ENCODE measurements at regions not wholly inside any gene's neighbourhood (a gene's known extent, or its start where the extent isn't known, plus 50 kb on each side); places are given as distances from the start of the nearest gene placed in this dataset.

GRCh38 chr18:43744960-43745745 lies 467.9 kb upstream of the SYT4 start (continued):
- TF ChIP-seq ETV6 (CRISPR knock-in tag; IDR thresholded peaks at IDR 0.05) = no peak
- no peak for TF ChIP-seq ZNF263 (CRISPR knock-in tag; IDR thresholded peaks at IDR 0.05; ENCODE audit: low read depth)

GRCh38 chr18:43751203-43751602 lies 473.9 kb upstream of the SYT4 start:
- ChIA-PET CTCF (no interaction called here), POLR2A (no interaction called here)
- Mint-ChIP-seq H3K27me3 (ENCODE audit: low read depth) (no peaks in the 10 kb centered on the region; the same call in 1 of the 2 replicates), H3K4me1 (no peaks in the 10 kb centered on the region), H3K9me3 (peaks cover 30% of the 10 kb centered on the region), H3K4me3 (no peak overlapping the region), H3K27ac (no peak overlapping the region), H3K36me3 (peaks cover 16% of the 10 kb centered on the region)
- TF ChIP-seq ZNF416 (CRISPR knock-in tag; IDR thresholded peaks at IDR 0.05) (no peak), TEAD4 (CRISPR knock-in tag; IDR thresholded peaks at IDR 0.05) (no peak)
- DNase-seq (ENCODE audit: low spot score) (no peak), ATAC-seq (no peak)

- no peak for TF ChIP-seq ZNF121 (CRISPR knock-in tag; IDR thresholded peaks at IDR 0.05)
- no peak for TF ChIP-seq ZNF425 (CRISPR knock-in tag; conservative IDR thresholded peaks at IDR 0.05)
- TF ChIP-seq KAT7 (CRISPR knock-in tag; IDR thresholded peaks at IDR 0.05; ENCODE audit: borderline replicate concordance) = no peak
- Mint-ChIP-seq H3K9me3 (peaks cover 24% of the 10 kb centered on the region), H3K27ac (no peak overlapping the region), H3K4me3 (no peak overlapping the region), H3K4me1 (no peaks in the 10 kb centered on the region), H3K36me3 (peaks cover 11% of the 10 kb centered on the region), H3K27me3 (ENCODE audit: low read depth) (no peaks in the 10 kb centered on the region; the same call in 1 of the 2 replicates)
- DNase-seq (ENCODE audit: low spot score) = no peak
- ChIA-PET POLR2A (no interaction called here), CTCF (no interaction called here)
- ATAC-seq = no peak
Measured at GRCh38 chr18:43751835-43752234, 474.5 kb upstream of the SYT4 start.

DNA sequence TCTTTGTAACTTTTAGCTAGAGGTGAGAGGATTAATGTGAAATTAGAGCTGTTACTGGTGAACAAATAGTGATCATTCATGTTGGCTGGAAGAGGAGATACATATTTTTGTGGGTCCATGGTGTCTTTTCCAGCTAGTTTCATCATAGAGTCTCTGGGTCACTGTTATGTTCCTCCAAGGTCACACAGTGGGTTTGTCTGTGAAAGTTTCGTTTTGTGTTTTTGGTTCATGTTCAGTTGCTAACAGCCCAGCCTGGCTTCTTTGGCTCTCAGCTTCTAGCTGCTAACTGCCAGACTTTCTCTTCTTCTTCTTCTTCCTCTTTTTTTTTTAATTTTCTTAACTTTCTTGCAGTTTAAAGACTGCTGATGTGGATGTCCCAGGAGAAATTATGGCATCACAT lies 480.0 kb upstream of the SYT4 start:
- ATAC-seq (no peak), DNase-seq (ENCODE audit: low spot score) (no peak)
- ChIA-PET POLR2A (no interaction called here), CTCF (no interaction called here)
- TF ChIP-seq GTF2I (CRISPR knock-in tag; conservative IDR thresholded peaks at IDR 0.05) (no peak), PRRX2 (CRISPR knock-in tag; IDR thresholded peaks at IDR 0.05) (no peak)
- Mint-ChIP-seq H3K36me3 (peaks cover 4% of the 10 kb centered on the region; the same call in 1 of the 2 replicates), H3K4me1 (peaks cover 35% of the 10 kb centered on the region), H3K4me3 (no peak overlapping the region), H3K27ac (no peak overlapping the region), H3K27me3 (ENCODE audit: low read depth) (no peaks in the 10 kb centered on the region; the same call in 1 of the 2 replicates), H3K9me3 (peaks cover 14% of the 10 kb centered on the region)

GRCh38 chr18:43758734-43759133 lies 481.4 kb upstream of the SYT4 start:
- Mint-ChIP-seq H3K4me3 (no peak overlapping the region), H3K27me3 (ENCODE audit: low read depth) (no peaks in the 10 kb centered on the region), H3K36me3 (peaks cover 14% of the 10 kb centered on the region), H3K27ac (no peak overlapping the region), H3K4me1 (peaks cover 35% of the 10 kb centered on the region), H3K9me3 (peaks cover 16% of the 10 kb centered on the region)
- no peak for TF ChIP-seq USF2 (CRISPR knock-in tag; IDR thresholded peaks at IDR 0.05)
- TF ChIP-seq JUN (CRISPR knock-in tag; IDR thresholded peaks at IDR 0.05) = no peak
- no peak for TF ChIP-seq FOXK1 (CRISPR knock-in tag; IDR thresholded peaks at IDR 0.05)
- TF ChIP-seq KAT7 (CRISPR knock-in tag; IDR thresholded peaks at IDR 0.05; ENCODE audit: borderline replicate concordance) = no peak
- TF ChIP-seq ZNF532 (CRISPR knock-in tag; IDR thresholded peaks at IDR 0.05; ENCODE audit: borderline replicate concordance) = no peak
- TF ChIP-seq CBFB (CRISPR knock-in tag; IDR thresholded peaks at IDR 0.05; ENCODE audit: low read depth) = no peak
- TF ChIP-seq SMAD4 (CRISPR knock-in tag; IDR thresholded peaks at IDR 0.05) = no peak
- TF ChIP-seq EMX1 (CRISPR knock-in tag; IDR thresholded peaks at IDR 0.05) = no peak
- no peak for TF ChIP-seq FOXJ3 (CRISPR knock-in tag; IDR thresholded peaks at IDR 0.05; ENCODE audit: borderline replicate concordance)
- TF ChIP-seq NR1H2 (CRISPR knock-in tag; IDR thresholded peaks at IDR 0.05) = no peak
- TF ChIP-seq GABPB1 (CRISPR knock-in tag; IDR thresholded peaks at IDR 0.05) = no peak
- ChIA-PET CTCF (no interaction called here), POLR2A (no interaction called here)
- DNase-seq (ENCODE audit: low spot score) (no peak), ATAC-seq (no peak)
